KOPT-K1 (cell line): ENCODE measurements at regions not wholly inside any gene's neighbourhood (a gene's known extent, or its start where the extent isn't known, plus 50 kb on each side); places are given as distances from the start of the nearest gene placed in this dataset.
"Not testable (repeated sequence)": the region's sequence is repeated elsewhere in the genome, so short reads cannot be mapped to it uniquely, and the experiment has no call there.

Source experiments
- H3K27ac ChIP-seq: fragments of 200-600 bp; sonication (generic); 2 replicates; pipeline ENCODE4 v1.5.1; 2016; ENCODE audit warnings: antibody characterized with exemption, mild to moderate bottlenecking, low read depth, low read length; ENCODE audit not compliant: poor library complexity, severe bottlenecking
- H3K36me3 ChIP-seq: fragments of 200-600 bp; sonication (generic); 2 replicates; pipeline ENCODE4 v1.5.1; 2017; ENCODE audit warnings: antibody characterized with exemption, mild to moderate bottlenecking, low read length, moderate library complexity; ENCODE audit not compliant: insufficient read depth
- H3K9me3 ChIP-seq: fragments of 200-600 bp; sonication (generic); 2 replicates; pipeline ENCODE4 v1.5.1; 2017; ENCODE audit warnings: antibody characterized with exemption, low read length, mild to moderate bottlenecking; ENCODE audit not compliant: insufficient read depth, poor library complexity, severe bottlenecking

DNA sequence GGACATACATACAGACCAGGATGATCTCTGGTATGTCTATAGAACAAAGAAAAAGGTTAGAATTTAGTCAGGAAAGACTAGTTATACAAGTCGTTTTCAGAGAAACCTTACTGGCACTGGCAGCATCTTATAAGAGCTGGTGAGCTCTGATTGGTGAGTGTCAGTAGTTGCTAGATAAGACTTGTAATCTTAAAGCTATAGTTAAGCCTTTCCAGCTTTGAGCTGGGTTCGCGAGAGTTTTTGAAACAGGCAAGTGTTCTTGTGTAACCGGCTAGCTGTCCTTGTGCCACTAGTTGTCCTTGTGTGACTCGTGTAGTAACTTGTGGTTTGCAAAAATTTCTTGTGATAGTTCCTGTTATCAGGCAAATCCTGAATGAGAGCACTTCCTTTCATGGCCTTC, 740.9 kb downstream of the GALC start:
- Histone ChIP-seq H3K27ac (no peak overlapping the region), H3K9me3 (no peaks in the 10 kb centered on the region), H3K36me3 (no peaks in the 10 kb centered on the region)

DNA sequence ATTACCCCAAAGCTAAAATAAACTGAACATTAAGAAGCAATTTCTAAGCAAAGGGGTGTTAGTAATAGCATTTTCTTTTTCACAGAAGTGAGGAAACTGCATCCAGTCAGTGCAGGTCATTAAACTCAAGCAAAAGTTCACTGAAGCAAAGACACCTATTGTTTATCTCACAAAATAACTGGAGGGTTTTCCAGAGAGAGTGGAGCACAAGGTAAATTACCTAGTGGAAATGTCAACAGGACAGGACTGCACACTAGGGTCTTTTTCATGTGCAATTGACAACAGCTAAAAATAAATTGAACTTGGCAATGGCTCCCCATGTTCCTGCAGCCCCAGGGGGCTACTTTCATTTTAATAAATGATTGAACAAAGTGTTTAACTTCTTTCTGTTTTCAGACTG, 742.0 kb downstream of the GALC start:
- Histone ChIP-seq H3K9me3 (no peaks in the 10 kb centered on the region), H3K36me3 (no peaks in the 10 kb centered on the region), H3K27ac (no peak overlapping the region)

DNA sequence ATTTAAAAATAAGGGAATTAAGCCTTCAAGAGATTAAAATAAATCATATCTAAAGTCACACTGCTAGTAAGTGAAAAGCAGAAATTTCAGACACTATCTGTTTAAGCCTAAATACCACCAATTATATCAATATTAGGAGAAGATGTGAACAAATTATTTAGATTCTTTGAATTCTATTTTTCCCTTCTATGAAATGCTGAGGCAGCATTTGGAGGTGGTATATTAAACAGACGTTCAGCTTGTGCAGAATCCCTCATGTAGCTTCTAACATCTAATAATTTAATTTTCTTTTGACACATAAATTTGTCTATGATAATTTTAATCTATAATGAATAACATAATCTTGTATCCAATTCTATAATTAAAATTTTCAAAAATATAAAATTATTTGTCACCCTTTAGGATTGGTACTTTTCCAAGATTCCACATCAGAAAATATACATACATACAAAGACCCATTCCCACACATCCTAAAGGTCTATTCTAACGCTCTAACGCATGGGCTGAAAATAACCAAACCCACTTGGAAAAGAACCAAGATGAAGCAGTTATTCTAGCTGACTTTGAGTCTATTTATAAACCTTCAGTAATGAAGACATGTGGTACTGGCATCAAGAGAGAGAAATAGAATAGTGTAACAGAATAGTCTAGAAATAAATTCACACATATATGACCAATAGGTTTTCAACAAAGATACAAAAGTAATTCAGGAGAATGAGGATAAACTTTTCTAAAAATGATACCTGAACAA, 751.8 kb downstream of the GALC start:
- Histone ChIP-seq H3K9me3 (no peaks in the 10 kb centered on the region), H3K27ac (no peak overlapping the region), H3K36me3 (no peaks in the 10 kb centered on the region)

- not testable (repeated sequence) for H3K9me3 ChIP-seq, H3K27ac ChIP-seq, H3K36me3 ChIP-seq
Measured at GRCh38 chr14:87240319-87240718, 752.7 kb downstream of the GALC start.

GRCh38 chr14:87233806-87234384, 759.1 kb downstream of the GALC start:
- Histone ChIP-seq H3K36me3 (no peaks in the 10 kb centered on the region), H3K27ac (no peak overlapping the region), H3K9me3 (peaks cover 7% of the 10 kb centered on the region)

DNA sequence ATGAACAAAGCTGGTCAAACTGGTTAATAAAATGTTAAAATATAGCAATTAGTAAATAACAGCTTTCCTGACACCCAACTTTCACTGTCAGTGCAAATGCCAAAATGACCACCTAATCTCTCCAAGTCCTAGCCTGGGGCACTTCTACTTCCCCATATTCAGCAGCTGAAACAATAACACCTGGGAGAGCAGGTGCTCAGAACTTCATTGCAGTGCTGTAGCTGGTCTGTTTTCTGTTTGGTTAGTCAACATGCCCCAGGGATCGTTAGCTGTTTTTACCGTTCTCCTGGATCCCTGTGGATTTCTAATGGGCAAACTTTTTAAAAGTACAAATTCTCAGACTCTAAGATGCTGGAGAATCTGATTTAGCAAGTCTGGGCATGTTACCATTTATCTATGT, 759.7 kb downstream of the GALC start:
- Histone ChIP-seq H3K27ac (no peak overlapping the region), H3K9me3 (peaks cover 7% of the 10 kb centered on the region)

GRCh38 chr14:87231336-87232026, 761.5 kb downstream of the GALC start:
- Histone ChIP-seq H3K27ac (no peak overlapping the region), H3K9me3 (peaks cover 7% of the 10 kb centered on the region), H3K36me3 (no peaks in the 10 kb centered on the region)

More for the DNA sequence above, 759.7 kb downstream of the GALC start:
- H3K36me3 ChIP-seq = no peaks in the 10 kb centered on the region

GRCh38 chr14:87230726-87231125, 762.3 kb downstream of the GALC start:
- H3K9me3 ChIP-seq = peaks cover 7% of the 10 kb centered on the region
- no peaks in the 10 kb centered on the region for H3K36me3 ChIP-seq
- no peak overlapping the region for H3K27ac ChIP-seq

GRCh38 chr14:87229131-87229530, 763.9 kb downstream of the GALC start:
- no peaks in the 10 kb centered on the region for H3K36me3 ChIP-seq
- no peak overlapping the region for H3K27ac ChIP-seq
- H3K9me3 ChIP-seq = peaks cover 7% of the 10 kb centered on the region

DNA sequence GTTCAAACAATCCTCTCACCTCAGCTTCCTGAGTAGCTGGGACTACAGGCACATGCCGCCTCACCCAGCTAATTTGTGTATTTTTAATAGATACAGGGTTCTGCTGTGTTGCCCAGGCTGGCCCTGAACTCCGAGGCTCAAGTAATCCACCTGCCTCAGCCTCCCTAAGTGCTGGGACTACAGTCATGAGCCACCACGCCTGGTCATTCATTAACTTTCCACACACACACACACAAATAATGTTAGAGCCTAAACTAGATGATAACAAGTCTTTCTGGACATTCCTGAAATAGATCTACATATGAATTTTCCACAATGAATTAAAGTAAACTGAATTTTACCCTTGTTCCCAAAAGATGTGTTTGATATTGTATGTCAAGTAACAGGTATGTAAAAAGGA, 776.0 kb downstream of the GALC start:
- H3K27ac ChIP-seq = no peak overlapping the region
- no peaks in the 10 kb centered on the region for H3K36me3 ChIP-seq
- no peaks in the 10 kb centered on the region for H3K9me3 ChIP-seq

GRCh38 chr14:87214558-87214957, 778.4 kb downstream of the GALC start:
- Histone ChIP-seq H3K36me3 (no peaks in the 10 kb centered on the region), H3K9me3 (no peaks in the 10 kb centered on the region), H3K27ac (no peak overlapping the region)

DNA sequence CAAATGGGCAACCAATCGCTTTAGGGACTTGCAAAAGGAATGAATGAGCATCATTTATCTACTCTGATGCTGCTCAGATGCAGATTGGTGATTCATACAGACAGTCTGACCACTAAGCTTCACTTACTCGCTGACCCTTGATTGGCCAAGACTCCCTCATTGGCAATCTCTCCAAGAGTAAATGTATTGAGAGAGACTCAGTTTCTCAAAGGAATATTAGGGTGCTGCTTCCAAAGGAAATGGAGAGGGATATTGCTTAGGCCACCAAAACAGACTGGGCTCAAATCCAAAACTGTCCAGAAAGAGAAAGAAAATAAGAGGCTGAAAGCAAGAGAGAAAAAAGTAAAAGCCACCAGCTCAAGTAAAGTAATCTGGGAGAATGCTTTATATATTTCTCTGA, 785.2 kb downstream of the GALC start:
- H3K27ac ChIP-seq = no peak overlapping the region
- no peaks in the 10 kb centered on the region for H3K36me3 ChIP-seq
- H3K9me3 ChIP-seq = no peaks in the 10 kb centered on the region

DNA sequence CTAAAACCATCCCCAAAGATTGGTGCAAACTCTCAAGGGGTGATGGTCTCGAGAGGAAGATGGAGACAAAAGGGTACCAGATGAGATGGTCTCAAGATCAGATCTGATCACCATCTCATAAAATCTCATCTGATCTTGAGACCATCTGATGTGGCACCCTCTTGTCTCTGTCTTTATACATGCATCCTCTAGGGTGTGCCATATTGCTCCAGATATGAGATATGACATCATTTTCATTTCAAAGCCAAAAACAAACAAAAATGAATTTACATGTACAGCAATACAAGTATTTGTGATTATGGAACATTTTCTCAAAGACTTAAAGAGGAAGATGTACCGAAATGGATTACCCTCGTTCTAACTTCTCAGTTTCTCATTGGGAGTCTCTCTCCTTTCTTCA, 787.2 kb downstream of the GALC start:
- Histone ChIP-seq H3K9me3 (no peaks in the 10 kb centered on the region), H3K27ac (no peak overlapping the region), H3K36me3 (no peaks in the 10 kb centered on the region)

GRCh38 chr14:87203346-87203745, 789.6 kb downstream of the GALC start:
- no peaks in the 10 kb centered on the region for H3K36me3 ChIP-seq
- no peaks in the 10 kb centered on the region for H3K9me3 ChIP-seq
- no peak overlapping the region for H3K27ac ChIP-seq

- no peak overlapping the region for H3K27ac ChIP-seq
Measured at GRCh38 chr14:87199381-87199780, 793.6 kb downstream of the GALC start.

DNA sequence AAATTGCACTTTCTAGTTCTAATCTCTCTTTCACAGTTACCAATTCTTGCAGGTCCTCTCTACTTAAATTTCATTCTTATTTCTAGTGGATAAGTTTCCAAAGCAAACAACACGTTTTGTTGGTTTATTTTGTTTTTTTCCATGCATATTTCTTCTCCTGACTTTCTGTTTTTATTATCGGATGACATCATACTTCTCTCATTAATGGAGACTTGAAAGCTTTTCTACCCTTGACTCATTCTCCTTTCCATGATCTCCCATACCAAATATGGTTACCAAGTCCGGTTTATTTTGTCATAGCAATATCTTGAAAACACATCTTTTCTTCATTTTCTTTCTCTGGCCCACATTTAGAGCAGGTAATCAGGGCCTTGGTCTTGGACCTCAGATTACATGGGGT, 796.5 kb downstream of the GALC start:
- no peaks in the 10 kb centered on the region for H3K36me3 ChIP-seq

More at GRCh38 chr14:87199381-87199780, 793.6 kb downstream of the GALC start:
- no peaks in the 10 kb centered on the region for H3K9me3 ChIP-seq
- H3K36me3 ChIP-seq = no peaks in the 10 kb centered on the region

More for the DNA sequence above, 796.5 kb downstream of the GALC start:
- Histone ChIP-seq H3K27ac (no peak overlapping the region), H3K9me3 (no peaks in the 10 kb centered on the region)
